Keratinocyte (primary cell): ENCODE measurements at regions not wholly inside any gene's neighbourhood (a gene's known extent, or its start where the extent isn't known, plus 50 kb on each side); places are given as distances from the start of the nearest gene placed in this dataset.

ENCODE experiments used
- DNase-seq: peaks from one replicate; pipeline ENCODE4 v3.0.0-alpha.2; 2011; ENCODE audit warnings: low read depth, missing footprints, low spot score
- FAIRE-seq: peaks from 2 replicates; lab custom pipeline; 2011; peaks lifted over from hg19 to GRCh38; lab: Jason Lieb, UNC
- H2AFZ ChIP-seq: 2 replicates; pipeline ENCODE4 v1.6.0; 2012; ENCODE audit warnings: low read length, control low read depth, inconsistent platforms; ENCODE audit not compliant: control insufficient read depth
- H3K27ac ChIP-seq: 2 replicates; pipeline ENCODE4 v1.5.1; 2011; ENCODE audit warnings: low read length; ENCODE audit not compliant: control insufficient read depth, insufficient read depth
- H3K27me3 ChIP-seq: 3 replicates; pipeline ENCODE4 v1.6.0; 2011; ENCODE audit warnings: low read length; ENCODE audit not compliant: control insufficient read depth, insufficient read depth; ENCODE audit errors: extremely low read depth
- H3K36me3 ChIP-seq, 2 experiments: 2 replicates in 1 of 2; 3 replicates in 1 of 2; pipeline ENCODE4 v1.5.1; 2011; ENCODE audit warnings: low read length in 2 of 2, mild to moderate bottlenecking in 1 of 2; ENCODE audit not compliant: control insufficient read depth in 2 of 2, insufficient read depth in 2 of 2; ENCODE audit errors: extremely low read depth in 1 of 2
- H3K4me1 ChIP-seq: 3 replicates; pipeline ENCODE4 v1.5.1; 2011; ENCODE audit warnings: low read length; ENCODE audit not compliant: control insufficient read depth, insufficient read depth; ENCODE audit errors: extremely low read depth
- H3K4me2 ChIP-seq: 3 replicates; pipeline ENCODE4 v1.6.0; 2011; ENCODE audit warnings: low read depth, low read length; ENCODE audit not compliant: control insufficient read depth, insufficient read depth; ENCODE audit errors: extremely low read depth
- H3K4me3 ChIP-seq, 3 experiments: fragments of 200-600 bp in 1 of 3; sonication (generic) in 1 of 3; 2 replicates in 2 of 3; 3 replicates in 1 of 3; pipeline ENCODE4 v1.5.1; 2011 to 2016; ENCODE audit warnings: low read length in 3 of 3, mild to moderate bottlenecking in 3 of 3, control low read depth in 2 of 3, inconsistent platforms in 1 of 3, low read depth in 1 of 3, mixed read lengths in 1 of 3, mixed run types in 1 of 3, moderate library complexity in 1 of 3; ENCODE audit not compliant: control insufficient read depth in 2 of 3, insufficient read depth in 2 of 3; ENCODE audit errors: extremely low read depth in 1 of 3
- H3K79me2 ChIP-seq: 2 replicates; pipeline ENCODE4 v1.6.0; 2012; ENCODE audit warnings: low read length; ENCODE audit not compliant: control insufficient read depth, insufficient read depth
- H3K9ac ChIP-seq: 3 replicates; pipeline ENCODE4 v1.6.0; 2011; ENCODE audit warnings: low read length; ENCODE audit not compliant: control insufficient read depth, insufficient read depth; ENCODE audit errors: extremely low read depth
- H3K9me1 ChIP-seq: 3 replicates; pipeline ENCODE4 v1.6.0; 2011; ENCODE audit warnings: low read length; ENCODE audit not compliant: control insufficient read depth, insufficient read depth; ENCODE audit errors: extremely low read depth
- H3K9me3 ChIP-seq: 2 replicates; pipeline ENCODE4 v1.5.1; 2012; ENCODE audit warnings: low read depth, low read length; ENCODE audit not compliant: control insufficient read depth
- H4K20me1 ChIP-seq: 3 replicates; pipeline ENCODE4 v1.6.0; 2011; ENCODE audit warnings: low read length; ENCODE audit not compliant: control insufficient read depth, insufficient read depth; ENCODE audit errors: extremely low read depth
- EZH2 ChIP-seq: IDR thresholded peaks from one replicate; pipeline ENCODE4 v1.6.1; 2012; ENCODE audit warnings: inconsistent platforms, mild to moderate bottlenecking, low read length, moderate library complexity
- dilution Hi-C: fragments of 300-500 bp; cut with MboI; formaldehyde crosslinking; loops from one replicate; pipeline ENCODE4 v1.7.0; 2020; ENCODE audit warnings: low sequenced_read_pairs; ENCODE audit not compliant: extremely low pct_ligation_motif_present
- TF ChIP-seq, protein P1 (sequence below), 3 experiments: IDR thresholded peaks in 1 of 3; conservative IDR thresholded peaks in 1 of 3; optimal IDR thresholded peaks in 1 of 3; 2 replicates in 2 of 3; 3 replicates in 1 of 3; pipeline versions ENCODE3 to v1.5.1; 2011; ENCODE audit warnings: low read length in 3 of 3, mild to moderate bottlenecking in 3 of 3, moderate library complexity in 2 of 3, control low read depth in 1 of 3, inconsistent platforms in 1 of 3; ENCODE audit not compliant: insufficient read depth in 2 of 3; ENCODE audit errors: extremely low read depth in 1 of 3

DNA sequence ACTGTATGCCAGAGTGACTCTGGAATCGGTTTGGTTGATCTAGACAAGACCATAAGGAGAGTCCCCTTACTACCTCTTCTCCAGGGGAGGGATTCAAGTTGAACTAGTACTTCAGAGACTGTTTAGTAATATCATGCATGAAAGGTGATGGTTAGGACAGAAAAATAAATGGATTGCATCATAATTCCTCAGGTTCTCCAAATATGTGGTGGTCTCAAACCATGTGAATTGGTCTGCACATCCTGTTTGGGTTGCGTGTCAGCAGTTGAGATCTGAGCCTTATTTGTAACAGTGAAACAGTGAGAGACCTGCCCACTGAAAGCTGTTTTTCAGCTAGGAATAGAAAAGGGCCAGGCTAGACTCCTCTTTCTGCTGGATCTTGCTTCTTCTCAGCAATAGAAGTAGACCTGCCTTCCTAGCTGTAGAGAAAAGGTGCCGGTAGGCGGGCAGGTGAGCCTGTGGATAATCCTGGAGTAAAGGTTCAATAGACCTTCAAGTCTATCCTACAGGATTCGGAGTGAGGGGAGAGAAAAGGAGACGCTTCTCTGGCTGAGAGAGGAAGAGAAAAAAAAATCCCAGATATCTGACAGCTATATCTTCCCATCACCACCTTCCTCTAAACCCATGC, 258.5 kb upstream of the E2F7 start:
- H2AFZ ChIP-seq, result no peak overlapping the region
- FAIRE-seq, result no peak
- dilution Hi-C loops, result no loop called here

DNA sequence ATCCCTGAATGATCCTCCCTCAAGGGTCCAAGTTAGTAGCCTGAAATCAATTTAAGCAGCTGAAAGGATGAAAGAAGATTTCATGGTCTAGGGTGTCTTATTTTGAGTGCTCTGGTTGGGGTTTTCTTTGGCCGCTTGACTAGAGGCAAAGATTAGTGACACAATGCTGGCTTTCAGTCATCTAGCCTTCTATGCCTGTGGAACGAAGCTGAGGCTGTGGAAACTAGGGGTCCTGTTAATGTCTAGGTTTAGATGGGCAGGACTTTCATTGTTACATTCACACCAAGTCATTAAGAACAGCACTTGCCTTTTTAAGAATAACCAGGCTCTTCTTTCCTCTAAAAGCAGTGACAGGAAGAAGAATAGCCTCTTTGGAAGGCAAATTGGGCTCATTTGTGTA, 253.8 kb upstream of the E2F7 start:
- no peaks in the 10 kb centered on the region for H3K4me1 ChIP-seq
- H3K79me2 ChIP-seq, result no peaks in the 10 kb centered on the region
- no peaks in the 10 kb centered on the region for H4K20me1 ChIP-seq
- no peak for DNase-seq
- H3K9me3 ChIP-seq, result no peaks in the 10 kb centered on the region
- H2AFZ ChIP-seq, result no peak overlapping the region
- dilution Hi-C loops, result no loop called here
- no peaks in the 10 kb centered on the region for H3K27me3 ChIP-seq
- no peak overlapping the region for H3K4me2 ChIP-seq
- no peak overlapping the region for H3K4me3 ChIP-seq
- TF ChIP-seq, protein P1, sequence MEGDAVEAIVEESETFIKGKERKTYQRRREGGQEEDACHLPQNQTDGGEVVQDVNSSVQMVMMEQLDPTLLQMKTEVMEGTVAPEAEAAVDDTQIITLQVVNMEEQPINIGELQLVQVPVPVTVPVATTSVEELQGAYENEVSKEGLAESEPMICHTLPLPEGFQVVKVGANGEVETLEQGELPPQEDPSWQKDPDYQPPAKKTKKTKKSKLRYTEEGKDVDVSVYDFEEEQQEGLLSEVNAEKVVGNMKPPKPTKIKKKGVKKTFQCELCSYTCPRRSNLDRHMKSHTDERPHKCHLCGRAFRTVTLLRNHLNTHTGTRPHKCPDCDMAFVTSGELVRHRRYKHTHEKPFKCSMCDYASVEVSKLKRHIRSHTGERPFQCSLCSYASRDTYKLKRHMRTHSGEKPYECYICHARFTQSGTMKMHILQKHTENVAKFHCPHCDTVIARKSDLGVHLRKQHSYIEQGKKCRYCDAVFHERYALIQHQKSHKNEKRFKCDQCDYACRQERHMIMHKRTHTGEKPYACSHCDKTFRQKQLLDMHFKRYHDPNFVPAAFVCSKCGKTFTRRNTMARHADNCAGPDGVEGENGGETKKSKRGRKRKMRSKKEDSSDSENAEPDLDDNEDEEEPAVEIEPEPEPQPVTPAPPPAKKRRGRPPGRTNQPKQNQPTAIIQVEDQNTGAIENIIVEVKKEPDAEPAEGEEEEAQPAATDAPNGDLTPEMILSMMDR (optimal IDR thresholded peaks at IDR 0.05 in 1 of 3, IDR thresholded peaks at IDR 0.05 in 1 of 3, conservative IDR thresholded peaks at IDR 0.05 in 1 of 3; ENCODE audit: extremely low read depth in 1 of 3, insufficient read depth in 2 of 3, low read length in 3 of 3), result no peak
- TF ChIP-seq EZH2, result no peak
- H3K36me3 ChIP-seq, result no peaks in the 10 kb centered on the region
- H3K9me1 ChIP-seq, result no peaks in the 10 kb centered on the region
- H3K27ac ChIP-seq, result no peak overlapping the region
- no peak overlapping the region for H3K9ac ChIP-seq
- FAIRE-seq, result no peak

More for the DNA sequence above, 258.5 kb upstream of the E2F7 start:
- no peak for DNase-seq
- Histone ChIP-seq H3K27ac (no peak overlapping the region), H3K9ac (no peak overlapping the region), H3K4me3 (no peak overlapping the region), H4K20me1 (no peaks in the 10 kb centered on the region), H3K4me1 (peaks cover 16% of the 10 kb centered on the region), H3K4me2 (no peak overlapping the region), H3K36me3 (no peaks in the 10 kb centered on the region), H3K27me3 (no peaks in the 10 kb centered on the region), H3K9me1 (no peaks in the 10 kb centered on the region), H3K9me3 (no peaks in the 10 kb centered on the region), H3K79me2 (no peaks in the 10 kb centered on the region)
- no peak for TF ChIP-seq EZH2
- TF ChIP-seq, protein P1 (optimal IDR thresholded peaks at IDR 0.05 in 1 of 3, IDR thresholded peaks at IDR 0.05 in 1 of 3, conservative IDR thresholded peaks at IDR 0.05 in 1 of 3; ENCODE audit: extremely low read depth in 1 of 3, insufficient read depth in 2 of 3, low read length in 3 of 3), result no peak
